HEK293 (cell line): ENCODE measurements at regions not wholly inside any gene's neighbourhood (a gene's known extent, or its start where the extent isn't known, plus 50 kb on each side); places are given as distances from the start of the nearest gene placed in this dataset.

Experiments
- CTCF ChIA-PET: fragments of 350-600 bp; formaldehyde crosslinking; extraction: SDS; loops from one replicate; lab custom pipeline; 2021; ENCODE audit warnings: antibody characterized with exemption; lab: Yijun Ruan, JAX
- POLR2A ChIA-PET: fragments of 300-600 bp; formaldehyde crosslinking; extraction: SDS; loops from one replicate; lab custom pipeline; 2020; ENCODE audit warnings: antibody characterized with exemption, inconsistent platforms; lab: Yijun Ruan, JAX
- H3K27ac ChIP-seq: fragments of 200-500 bp; sonication (Bioruptor generic); 2 replicates; pipeline ENCODE4 v1.5.1; 2014; ENCODE audit warnings: low read depth, low read length, control low read depth, inconsistent platforms; ENCODE audit errors: extremely low read depth
- H3K36me3 ChIP-seq, 2 experiments: fragments of 200-500 bp in 1 of 2; sonication (Bioruptor generic) in 1 of 2; 1 replicate in 1 of 2; 2 replicates in 1 of 2; pipeline ENCODE4 v1.5.1; 2014 to 2017; ENCODE audit warnings: inconsistent platforms in 2 of 2, low read length in 2 of 2; ENCODE audit not compliant: control insufficient read depth in 2 of 2, insufficient read depth in 1 of 2
- H3K4me1 ChIP-seq: fragments of 200-500 bp; sonication (Bioruptor generic); 2 replicates; pipeline ENCODE4 v1.5.1; 2014; ENCODE audit warnings: mild to moderate bottlenecking, low read length, inconsistent platforms; ENCODE audit not compliant: control insufficient read depth, insufficient read depth
- H3K4me3 ChIP-seq: 2 replicates; pipeline ENCODE4 v1.5.1; 2011; ENCODE audit warnings: low read depth, mild to moderate bottlenecking, control low read depth, low read length, moderate library complexity
- H3K9me3 ChIP-seq: fragments of 200-500 bp; sonication (Bioruptor generic); 2 replicates; pipeline ENCODE4 v1.5.1; 2014; ENCODE audit warnings: low read depth, low read length, inconsistent platforms; ENCODE audit not compliant: control insufficient read depth, insufficient read depth
- GFI1B ChIP-seq: fragments of 450-650 bp; formaldehyde crosslinking; IDR thresholded peaks from 2 replicates; pipeline ENCODE4 v1.5.1; 2016; ENCODE audit warnings: missing biosample characterization, missing genetic modification characterization
- HIC1 ChIP-seq: fragments of 450-650 bp; formaldehyde crosslinking; IDR thresholded peaks from 2 replicates; pipeline ENCODE4 v1.5.1; 2016; ENCODE audit warnings: missing biosample characterization, missing genetic modification characterization
- KLF7 ChIP-seq: fragments of 450-650 bp; formaldehyde crosslinking; IDR thresholded peaks from 2 replicates; pipeline ENCODE4 v1.5.1; 2016; ENCODE audit warnings: missing biosample characterization, missing genetic modification characterization, borderline replicate concordance
- MEIS1 ChIP-seq: sonication (generic); formaldehyde crosslinking; IDR thresholded peaks from 2 replicates; pipeline ENCODE4 v1.8.1; 2022; ENCODE audit warnings: missing genetic modification reagents, mild to moderate bottlenecking, borderline replicate concordance
- OSR2 ChIP-seq: fragments of 450-650 bp; formaldehyde crosslinking; IDR thresholded peaks from 2 replicates; pipeline ENCODE4 v1.5.1; 2016; ENCODE audit warnings: missing biosample characterization, missing genetic modification characterization
- REST ChIP-seq: fragments of 450-650 bp; formaldehyde crosslinking; IDR thresholded peaks from 2 replicates; pipeline ENCODE4 v1.5.1; 2016; ENCODE audit warnings: missing biosample characterization, missing genetic modification characterization
- YY1 ChIP-seq: fragments of 450-650 bp; formaldehyde crosslinking; IDR thresholded peaks from 2 replicates; pipeline ENCODE4 v1.5.1; 2018; ENCODE audit warnings: missing biosample characterization, missing genetic modification characterization
- ZBTB20 ChIP-seq: fragments of 450-650 bp; formaldehyde crosslinking; IDR thresholded peaks from 2 replicates; pipeline ENCODE4 v1.5.1; 2016; ENCODE audit warnings: missing biosample characterization, missing genetic modification characterization
- ZBTB44 ChIP-seq: fragments of 450-650 bp; IDR thresholded peaks from 2 replicates; pipeline ENCODE4 v1.5.1; 2018; ENCODE audit warnings: missing biosample characterization, mild to moderate bottlenecking, missing genetic modification characterization
- ZBTB7A ChIP-seq: fragments of 450-650 bp; formaldehyde crosslinking; IDR thresholded peaks from 2 replicates; pipeline ENCODE4 v1.5.1; 2016; ENCODE audit warnings: low read depth, missing biosample characterization, missing genetic modification characterization
- ZFHX2 ChIP-seq: fragments of 450-650 bp; formaldehyde crosslinking; conservative IDR thresholded peaks from 2 replicates; pipeline ENCODE4 v1.5.1; 2016; ENCODE audit warnings: missing biosample characterization, missing genetic modification characterization
- ZFP3 ChIP-seq: fragments of 450-650 bp; formaldehyde crosslinking; IDR thresholded peaks from 2 replicates; pipeline ENCODE4 v1.5.1; 2016; ENCODE audit warnings: low read depth, missing biosample characterization, missing genetic modification characterization
- ZFP37 ChIP-seq: fragments of 450-650 bp; formaldehyde crosslinking; IDR thresholded peaks from 2 replicates; pipeline ENCODE4 v1.5.1; 2016; ENCODE audit warnings: missing biosample characterization, missing genetic modification characterization
- ZFP69B ChIP-seq: fragments of 450-650 bp; formaldehyde crosslinking; IDR thresholded peaks from 2 replicates; pipeline ENCODE4 v1.5.1; 2016; ENCODE audit warnings: missing biosample characterization, missing genetic modification characterization
- ZNF24 ChIP-seq: fragments of 450-650 bp; formaldehyde crosslinking; IDR thresholded peaks from 2 replicates; pipeline ENCODE4 v1.5.1; 2016; ENCODE audit warnings: missing biosample characterization, missing genetic modification characterization
- ZNF324 ChIP-seq: fragments of 450-650 bp; formaldehyde crosslinking; IDR thresholded peaks from 2 replicates; pipeline ENCODE4 v1.5.1; 2016; ENCODE audit warnings: missing biosample characterization, missing genetic modification characterization
- ZNF354C ChIP-seq: fragments of 450-650 bp; formaldehyde crosslinking; IDR thresholded peaks from 2 replicates; pipeline ENCODE4 v1.5.1; 2016; ENCODE audit warnings: missing biosample characterization, missing genetic modification characterization, low read depth, borderline replicate concordance
- ZNF404 ChIP-seq: fragments of 450-650 bp; formaldehyde crosslinking; IDR thresholded peaks from 2 replicates; pipeline ENCODE4 v1.5.1; 2017; ENCODE audit warnings: missing biosample characterization, missing genetic modification characterization
- ZNF426 ChIP-seq: fragments of 450-650 bp; formaldehyde crosslinking; IDR thresholded peaks from 2 replicates; pipeline ENCODE4 v1.5.1; 2017; ENCODE audit warnings: missing biosample characterization, missing genetic modification characterization, mild to moderate bottlenecking, inconsistent platforms, moderate library complexity
- ZNF654 ChIP-seq: fragments of 450-650 bp; formaldehyde crosslinking; IDR thresholded peaks from 2 replicates; pipeline ENCODE4 v1.5.1; 2016; ENCODE audit warnings: low read depth, missing biosample characterization, missing genetic modification characterization
- ZNF664 ChIP-seq: fragments of 450-650 bp; formaldehyde crosslinking; IDR thresholded peaks from 2 replicates; pipeline ENCODE4 v1.5.1; 2016; ENCODE audit warnings: missing biosample characterization, missing genetic modification characterization
- ZNF777 ChIP-seq: fragments of 450-650 bp; formaldehyde crosslinking; IDR thresholded peaks from 2 replicates; pipeline ENCODE4 v1.5.1; 2017; ENCODE audit warnings: missing biosample characterization, missing genetic modification characterization, borderline replicate concordance
- ZNF843 ChIP-seq: fragments of 450-650 bp; formaldehyde crosslinking; IDR thresholded peaks from 2 replicates; pipeline ENCODE4 v1.5.1; 2016; ENCODE audit warnings: missing biosample characterization, missing genetic modification characterization
- ZSCAN30 ChIP-seq: fragments of 450-650 bp; IDR thresholded peaks from 2 replicates; pipeline ENCODE4 v1.5.1; 2018; ENCODE audit warnings: missing biosample characterization, mild to moderate bottlenecking, missing genetic modification characterization, moderate library complexity
- ZXDB ChIP-seq: fragments of 450-650 bp; formaldehyde crosslinking; IDR thresholded peaks from 2 replicates; pipeline ENCODE4 v1.5.1; 2016; ENCODE audit warnings: missing biosample characterization, missing genetic modification characterization

DNA sequence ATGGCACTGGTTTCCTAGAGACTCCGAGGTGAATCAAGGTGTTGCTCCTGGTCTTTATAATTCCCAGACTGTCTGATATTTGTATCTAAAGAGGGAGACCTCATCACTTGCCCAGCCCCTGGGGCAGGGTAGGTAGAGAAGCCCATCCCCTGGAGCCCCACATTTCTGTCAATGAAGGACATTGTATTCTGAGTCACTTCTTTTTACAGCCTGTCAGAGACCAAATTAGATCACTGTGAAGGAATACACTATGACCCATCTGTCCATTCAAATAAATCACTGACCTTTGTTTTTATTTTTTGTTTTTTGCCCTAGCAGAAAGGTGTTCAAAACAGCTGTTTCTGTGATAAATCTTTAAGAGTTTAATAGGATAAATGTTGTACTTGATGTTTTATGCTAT, 67.9 kb upstream of the ANO6 start (continued):
- TF ChIP-seq HIC1, result no peak

GRCh38 chr12:45148619-45149018, 67.3 kb upstream of the ANO6 start:
- no peak overlapping the region for H3K4me3 ChIP-seq
- H3K36me3 ChIP-seq, result no peaks in the 10 kb centered on the region
- no peak overlapping the region for H3K27ac ChIP-seq
- ChIA-PET CTCF (interaction anchor here (0.6 to 1.6 kb wide), 3 partner anchors 9 to 1884 kb away, joined by 3 to 5 read pairs (median 5); no protein-coding TSS in a partner anchor), POLR2A (no interaction called here)
- no peaks in the 10 kb centered on the region for H3K4me1 ChIP-seq
- no peaks in the 10 kb centered on the region for H3K9me3 ChIP-seq
- TF ChIP-seq ZNF24 (tag by site-specific recombination), result no peak
- no peak for TF ChIP-seq ZFP69B (tag by site-specific recombination)
- TF ChIP-seq ZNF404 (tag by site-specific recombination), result no peak
- TF ChIP-seq ZBTB7A (tag by site-specific recombination), result no peak
- TF ChIP-seq REST, result no peak
- no peak for TF ChIP-seq ZNF777 (tag by site-specific recombination)
- no peak for TF ChIP-seq OSR2 (tag by site-specific recombination)
- TF ChIP-seq ZNF654 (tag by site-specific recombination), result no peak
- no peak for TF ChIP-seq KLF7
- TF ChIP-seq, all 188 proteins: peak for 0

GRCh38 chr12:45165284-45165683, 50.6 kb upstream of the ANO6 start:
- H3K4me1 ChIP-seq, result no peaks in the 10 kb centered on the region
- H3K27ac ChIP-seq, result no peak overlapping the region
- H3K36me3 ChIP-seq, result no peaks in the 10 kb centered on the region
- H3K9me3 ChIP-seq, result no peaks in the 10 kb centered on the region
- no peak overlapping the region for H3K4me3 ChIP-seq
- TF ChIP-seq ZNF664 (tag by site-specific recombination), result no peak
- CTCF ChIA-PET, result interaction anchor here (0.5 to 1.2 kb wide), 2 partner anchors 223 to 1542 kb away, joined by 3 to 4 read pairs; no protein-coding TSS in a partner anchor
- POLR2A ChIA-PET, result interaction anchor here (0.5 kb wide), 1 partner anchor 484 kb away, joined by 3 read pairs; no protein-coding TSS in a partner anchor

GRCh38 chr12:45166056-45166455, 49.8 kb upstream of the ANO6 start:
- POLR2A ChIA-PET, result no interaction called here
- Histone ChIP-seq H3K9me3 (no peaks in the 10 kb centered on the region), H3K4me3 (no peak overlapping the region), H3K36me3 (no peaks in the 10 kb centered on the region), H3K27ac (no peak overlapping the region), H3K4me1 (no peaks in the 10 kb centered on the region)
- CTCF ChIA-PET, result interaction anchor here (0.5 to 1.2 kb wide), 3 partner anchors 222 to 1542 kb away, joined by 3 to 4 read pairs (median 3); no protein-coding TSS in a partner anchor
- TF ChIP-seq ZBTB44 (tag by site-specific recombination) (no peak), GFI1B (no peak), ZFP37 (tag by site-specific recombination) (no peak), YY1 (no peak), ZNF843 (tag by site-specific recombination) (no peak), ZSCAN30 (no peak), ZFHX2 (tag by site-specific recombination) (no peak), MEIS1 (CRISPR knock-in tag) (no peak), ZNF354C (tag by site-specific recombination) (no peak), ZNF324 (tag by site-specific recombination) (no peak), ZFP3 (no peak), ZBTB20 (tag by site-specific recombination) (no peak), ZXDB (tag by site-specific recombination) (no peak), ZBTB7A (tag by site-specific recombination) (no peak), ZNF426 (tag by site-specific recombination) (no peak)
